Fibroblast of gingiva (primary cell): ENCODE measurements at regions not wholly inside any gene's neighbourhood (a gene's known extent, or its start where the extent isn't known, plus 50 kb on each side); places are given as distances from the start of the nearest gene placed in this dataset.

ENCODE experiments used
- DNase-seq: peaks from one replicate; pipeline ENCODE4 v3.0.0-alpha.2; 2011; ENCODE audit warnings: low read depth

- DNase-seq = peak; percentile 40
Observed at GRCh38 chr10:129078346-129078745, 388.7 kb upstream of the MGMT start.

DNA sequence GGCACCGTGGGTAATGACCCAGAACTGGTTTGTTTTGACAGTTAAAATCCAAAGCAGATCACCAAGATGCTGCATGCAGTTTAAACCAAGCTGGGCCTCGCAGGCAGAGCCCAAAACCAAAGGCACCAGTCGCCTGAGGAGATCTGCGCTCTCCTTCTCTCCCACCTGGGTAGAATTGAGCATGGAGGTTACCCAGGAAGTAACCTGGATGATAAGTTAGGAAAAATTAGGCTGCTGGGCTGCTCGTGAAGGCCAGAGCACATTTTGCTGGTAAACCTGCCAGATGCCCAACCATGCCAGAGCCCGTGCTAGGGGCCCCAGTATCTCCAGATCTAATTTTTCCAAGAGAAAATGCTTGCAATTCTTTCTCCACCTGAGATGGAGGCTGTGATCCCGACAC, 388.3 kb upstream of the MGMT start:
- no peak for DNase-seq

DNA sequence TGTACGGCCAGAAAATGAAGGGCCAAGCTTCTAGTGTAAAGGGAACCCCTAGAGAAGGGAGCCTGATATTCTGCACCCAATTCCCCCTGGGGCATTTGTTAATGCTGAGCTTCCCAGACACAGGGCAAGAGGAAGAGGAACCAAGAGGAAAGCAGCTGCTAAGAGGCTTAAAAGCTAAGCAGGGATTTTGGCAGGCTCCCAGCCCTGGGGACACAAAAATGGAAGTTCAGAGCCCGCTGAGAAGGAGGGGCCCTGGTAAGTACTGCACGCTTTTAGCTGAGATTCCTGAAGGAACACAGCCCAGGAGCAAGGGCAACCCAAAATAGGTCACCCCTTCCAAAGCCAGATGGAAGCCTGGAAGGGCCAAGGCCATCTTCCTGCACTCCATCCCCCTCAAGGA, 387.3 kb upstream of the MGMT start:
- no peak for DNase-seq

DNA sequence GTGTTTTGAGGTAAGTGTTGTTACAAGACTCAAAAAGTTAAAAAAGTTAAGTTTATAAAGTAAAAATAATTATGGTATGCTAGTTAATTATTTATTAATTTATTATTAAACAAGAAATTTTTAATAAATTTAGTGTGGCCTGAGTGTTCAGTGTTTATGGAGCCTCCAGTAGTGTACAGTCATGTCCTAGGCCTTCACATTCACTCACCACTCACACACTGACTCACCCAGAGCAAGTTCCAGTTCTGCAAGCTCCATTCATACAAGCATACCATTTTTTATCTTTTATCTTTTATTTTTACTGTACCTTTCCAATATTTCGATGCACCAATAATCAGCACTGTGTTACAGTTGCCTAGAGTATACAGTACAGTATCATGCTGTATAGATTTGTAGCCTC, 381.2 kb upstream of the MGMT start:
- no peak for DNase-seq

- no peak for DNase-seq
Observed at GRCh38 chr10:129089341-129089740, 377.7 kb upstream of the MGMT start.

DNA sequence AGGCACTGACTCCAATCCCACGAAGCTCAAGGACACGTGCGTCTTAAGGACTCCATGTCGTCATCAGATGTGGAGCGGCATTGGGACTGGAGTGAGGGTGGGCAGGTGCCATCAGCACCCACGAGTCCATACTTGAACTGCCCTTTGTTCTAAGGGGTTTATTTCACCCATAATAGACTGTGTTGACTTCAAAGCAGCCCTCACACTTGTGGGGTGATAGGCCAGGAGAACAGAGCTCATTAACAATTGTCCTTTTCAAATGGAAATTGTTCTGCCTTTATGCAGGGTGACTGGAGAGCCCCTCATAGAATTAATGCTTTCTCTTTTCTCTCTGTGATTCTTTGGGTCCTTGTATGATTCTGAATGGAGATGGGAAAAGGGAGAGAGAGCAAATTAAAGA, 376.9 kb upstream of the MGMT start:
- DNase-seq = no peak

DNA sequence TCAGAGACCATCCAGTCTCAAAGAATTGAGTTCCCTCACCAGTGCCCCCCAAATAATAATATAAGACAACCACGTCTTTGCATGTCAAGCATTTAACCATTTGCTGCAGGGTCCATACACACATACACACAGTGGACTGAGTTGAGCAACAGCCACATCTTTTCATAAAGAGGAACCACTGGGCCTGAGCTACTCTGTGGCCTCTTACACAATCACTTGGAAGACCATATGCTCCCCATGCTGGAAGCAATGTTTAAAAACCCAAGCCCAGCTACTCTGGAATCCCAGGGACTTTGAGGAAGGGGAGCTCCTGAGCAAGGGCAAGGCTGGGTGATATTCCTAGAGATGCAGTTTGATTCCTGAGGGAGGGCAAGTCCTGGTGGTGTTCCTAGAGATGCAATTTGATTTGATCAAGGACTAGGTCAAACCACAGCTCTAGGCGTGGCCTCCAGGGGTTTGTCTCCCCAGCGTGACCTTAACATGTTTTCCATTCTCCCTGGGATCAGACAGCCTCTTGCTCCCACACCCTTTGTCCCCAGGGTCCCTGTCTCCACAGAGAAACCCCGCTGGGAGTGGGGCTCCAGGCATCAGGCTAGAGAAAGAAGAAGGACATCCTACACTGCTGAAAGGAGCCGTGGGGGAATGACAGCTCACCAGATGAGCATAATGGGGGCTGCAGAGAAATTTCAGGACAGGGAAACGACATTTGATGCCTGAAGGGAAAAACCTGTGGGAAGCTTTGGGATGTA, 376.2 kb upstream of the MGMT start:
- DNase-seq = peak; percentile 48

DNA sequence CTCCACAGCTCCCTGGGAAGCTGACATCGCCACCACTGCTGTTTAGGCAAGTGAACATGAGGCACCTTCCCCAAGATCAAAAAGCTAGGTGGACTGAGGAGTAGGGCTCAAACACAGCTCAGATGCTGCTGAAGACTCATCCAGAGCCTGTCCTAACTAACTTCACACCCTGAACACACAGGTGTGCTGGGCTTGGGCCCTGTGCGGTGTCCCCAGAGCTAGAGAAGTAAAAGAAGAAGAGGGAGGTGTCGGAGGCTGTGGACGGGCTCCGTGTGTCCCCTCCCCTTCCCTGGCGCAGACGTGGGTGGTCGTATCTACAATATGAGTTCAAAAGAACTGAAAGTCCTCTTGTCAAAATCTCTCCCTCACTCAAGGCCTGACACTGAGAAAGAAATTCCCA, 373.4 kb upstream of the MGMT start:
- no peak for DNase-seq

DNA sequence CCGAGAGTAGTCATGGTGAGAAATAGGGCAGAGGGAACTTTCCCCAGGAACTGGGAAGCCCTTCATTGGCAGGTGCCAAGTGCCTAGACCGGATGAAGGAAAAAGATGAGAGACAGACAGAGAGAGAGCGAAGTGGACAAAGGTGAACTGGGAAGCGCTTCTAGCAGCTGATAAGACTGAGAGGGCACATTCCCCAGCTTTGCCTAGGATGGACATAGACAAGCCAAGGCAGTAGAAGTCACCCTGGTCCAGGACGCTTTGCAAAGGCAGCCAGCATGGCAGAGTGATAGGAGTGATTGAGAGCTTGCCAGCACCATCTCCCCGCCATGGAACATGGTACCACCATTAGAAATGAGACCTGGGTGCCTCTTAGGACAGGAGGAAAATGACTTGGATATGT, 372.8 kb upstream of the MGMT start:
- DNase-seq = no peak

GRCh38 chr10:129094861-129095260, 372.2 kb upstream of the MGMT start:
- no peak for DNase-seq

GRCh38 chr10:129095680-129096064, 371.4 kb upstream of the MGMT start:
- no peak for DNase-seq

DNA sequence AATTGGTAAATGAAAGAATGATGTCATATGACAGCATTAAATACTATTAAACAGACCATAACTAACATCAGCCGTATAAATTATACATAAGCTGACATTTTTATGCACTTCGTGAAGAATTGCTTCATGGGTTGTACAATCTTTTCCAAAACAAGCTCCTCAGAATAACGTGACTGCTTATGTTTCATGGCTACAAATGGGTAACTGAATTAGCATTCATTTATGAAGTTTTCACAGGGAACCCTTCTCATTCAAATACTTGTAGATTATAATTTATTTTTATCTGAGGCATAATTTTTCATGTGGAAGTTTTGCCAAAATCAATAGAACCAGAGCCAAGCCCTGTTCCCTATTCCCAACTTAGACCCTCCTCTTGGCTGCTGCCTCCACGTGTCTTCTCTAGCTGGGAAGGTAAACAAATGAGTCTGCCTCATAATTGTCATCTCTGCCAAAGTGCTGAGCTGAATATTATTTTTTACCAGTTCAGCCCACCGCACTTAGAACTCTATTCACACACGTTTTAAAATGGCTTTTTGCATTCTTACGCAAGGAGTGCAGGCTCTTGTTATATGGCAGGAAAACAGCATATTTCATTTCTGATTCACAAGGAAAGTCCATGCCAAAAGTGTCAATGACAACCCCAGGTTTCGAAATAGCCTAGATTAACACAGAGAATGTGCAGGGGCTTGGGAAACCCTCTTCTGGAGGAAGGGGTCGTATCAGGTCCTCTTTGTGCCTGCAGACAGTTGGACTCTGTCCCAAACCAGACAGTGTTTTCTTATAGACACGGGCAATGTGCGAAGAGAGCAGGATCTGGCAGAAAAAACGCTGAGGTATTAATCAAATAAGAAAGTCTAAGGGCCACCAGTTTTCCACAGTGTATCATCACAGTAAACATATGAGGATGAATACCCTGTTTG, 370.7 kb upstream of the MGMT start:
- peak; percentile 98 for DNase-seq

DNA sequence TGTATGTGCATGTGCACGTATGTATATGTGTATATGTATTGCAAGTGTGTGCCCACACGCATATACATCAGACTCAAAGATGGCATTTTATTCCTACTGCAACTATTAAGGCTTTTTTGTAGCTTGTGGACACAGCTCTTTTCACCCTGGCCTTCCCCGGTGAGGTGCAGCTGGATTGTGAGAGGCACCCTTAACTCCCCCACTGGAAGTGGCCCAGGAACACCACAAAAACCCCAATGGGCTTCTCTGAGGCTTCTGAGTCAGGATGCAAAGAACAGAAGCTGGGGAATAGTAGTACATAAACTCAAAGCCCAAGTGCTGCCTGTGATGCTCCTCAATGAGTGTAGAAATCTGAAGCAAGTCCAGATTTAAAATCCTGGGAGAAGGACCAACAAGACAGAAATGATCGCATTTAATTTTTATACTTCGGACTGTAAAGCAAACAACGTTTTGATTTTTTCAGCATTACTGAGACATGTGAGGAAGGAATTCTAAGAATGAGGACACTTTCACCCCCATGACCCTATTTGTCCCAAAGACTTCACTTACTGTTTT, 369.2 kb upstream of the MGMT start:
- DNase-seq = peak; percentile 30

DNA sequence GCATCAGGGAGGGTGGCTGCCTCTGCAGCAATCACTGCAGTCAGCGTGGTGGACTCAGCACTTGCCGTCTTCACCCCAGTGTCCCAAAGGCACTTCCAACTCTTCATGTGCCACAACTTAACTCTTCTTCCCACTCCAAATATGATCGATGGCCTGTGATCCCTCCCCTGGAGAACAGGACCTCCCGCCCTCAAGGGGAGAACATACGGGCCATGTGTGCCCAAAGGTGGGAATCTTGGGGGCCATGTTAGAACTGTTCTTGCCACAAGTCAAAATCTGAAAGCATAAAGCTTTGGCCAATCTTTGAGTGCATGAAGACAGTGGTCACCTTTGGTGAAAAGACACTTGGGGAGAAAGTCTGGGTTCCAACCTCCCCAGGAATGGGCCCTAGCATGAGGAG, 368.5 kb upstream of the MGMT start:
- DNase-seq = no peak

DNA sequence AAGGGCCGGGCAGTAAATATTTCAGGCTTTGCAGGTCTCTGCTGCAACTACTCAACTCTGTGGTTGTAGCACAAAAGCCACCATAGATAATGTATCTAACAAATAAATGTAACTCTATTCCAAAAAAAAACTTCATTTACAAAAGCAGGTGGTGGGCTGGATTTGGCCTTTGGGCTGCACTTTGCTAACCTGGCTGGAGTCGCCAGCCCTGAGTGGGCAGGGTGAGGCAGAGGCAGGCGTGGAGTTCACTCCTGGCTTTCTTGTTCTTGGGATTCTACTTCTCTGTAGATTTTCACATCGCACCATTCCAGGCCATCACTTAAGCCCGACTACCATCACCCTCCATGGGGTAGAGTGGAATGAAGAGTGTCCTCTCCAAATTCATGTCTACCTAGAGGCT, 367.6 kb upstream of the MGMT start:
- no peak for DNase-seq

- no peak for DNase-seq
Observed at GRCh38 chr10:129099992-129100391, 367.0 kb upstream of the MGMT start.

DNA sequence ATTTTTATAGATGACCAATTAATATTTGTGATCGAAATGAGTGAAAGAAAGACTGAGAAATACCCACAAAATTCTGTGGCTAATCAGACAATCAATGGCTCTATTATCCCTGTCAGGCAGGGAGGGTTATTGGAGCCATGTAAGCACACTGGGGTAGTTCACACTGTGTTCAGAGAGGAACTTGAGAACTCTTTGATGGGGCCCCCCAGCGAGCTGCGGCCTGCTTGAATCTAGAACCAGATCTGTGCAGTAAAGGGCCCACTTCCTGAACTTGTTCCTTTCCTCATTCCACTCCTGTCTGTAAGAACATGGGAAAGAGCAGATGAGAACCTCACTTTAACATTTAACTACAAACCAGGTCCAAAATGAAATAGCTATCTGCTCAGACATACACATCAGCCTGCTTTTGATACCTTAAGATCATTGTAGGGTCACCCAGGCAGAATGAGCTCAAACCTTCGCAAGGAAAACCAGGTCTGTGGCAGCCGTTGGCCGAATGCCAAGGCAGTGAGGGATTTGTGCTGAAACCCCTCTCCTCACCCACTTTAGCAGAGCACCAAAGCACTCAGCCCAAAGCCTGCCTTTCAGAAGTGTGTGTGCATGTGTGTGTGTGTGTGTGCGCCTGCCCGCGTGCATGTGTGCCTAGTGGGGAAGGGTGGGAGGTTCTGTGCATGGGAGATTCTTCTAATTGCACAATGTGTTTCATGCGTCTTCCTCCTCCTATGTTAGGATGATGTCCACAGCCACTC, 365.6 kb upstream of the MGMT start:
- no peak for DNase-seq

DNA sequence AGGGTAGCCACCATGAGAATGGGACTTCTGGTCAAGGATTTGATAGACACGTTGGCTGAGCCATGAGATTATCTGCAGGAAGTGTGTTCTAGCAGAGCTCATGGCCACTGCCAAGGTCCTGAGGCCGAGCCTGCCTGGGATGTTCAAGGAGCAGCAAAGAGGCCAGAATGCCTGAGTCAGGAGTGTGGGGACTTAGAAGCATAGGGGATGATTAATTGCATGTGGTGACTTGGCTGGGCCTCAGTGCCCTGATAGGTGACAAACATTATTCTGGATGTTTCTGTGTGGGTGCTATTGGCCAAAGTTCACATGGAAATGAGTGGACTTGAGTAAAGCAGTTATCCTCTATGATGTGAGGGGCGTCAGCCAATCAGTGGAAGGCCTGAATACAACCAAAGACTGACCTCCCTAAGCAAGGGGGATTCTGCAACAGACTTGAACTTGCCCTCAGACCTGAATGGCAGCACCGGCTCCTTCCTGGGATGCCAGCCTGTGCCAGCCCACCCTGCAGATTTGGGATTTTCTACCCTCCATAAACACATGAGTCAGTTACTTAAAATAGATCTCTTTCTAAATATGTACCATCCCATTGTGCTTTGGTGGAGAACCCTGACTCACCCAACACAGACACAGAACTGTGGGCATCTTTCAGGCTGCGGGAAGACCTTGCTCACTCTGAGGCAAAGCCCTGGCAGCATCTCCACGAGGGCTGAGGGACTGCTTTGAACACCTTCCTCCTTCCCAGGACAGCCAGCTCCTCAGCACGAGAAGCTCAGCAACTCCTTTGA, 363.9 kb upstream of the MGMT start:
- peak; percentile 77 for DNase-seq

- peak; percentile 56 for DNase-seq
Observed at GRCh38 chr10:129104266-129105045, 362.6 kb upstream of the MGMT start.

GRCh38 chr10:129105266-129105665, 361.8 kb upstream of the MGMT start:
- peak; percentile 82 for DNase-seq

DNA sequence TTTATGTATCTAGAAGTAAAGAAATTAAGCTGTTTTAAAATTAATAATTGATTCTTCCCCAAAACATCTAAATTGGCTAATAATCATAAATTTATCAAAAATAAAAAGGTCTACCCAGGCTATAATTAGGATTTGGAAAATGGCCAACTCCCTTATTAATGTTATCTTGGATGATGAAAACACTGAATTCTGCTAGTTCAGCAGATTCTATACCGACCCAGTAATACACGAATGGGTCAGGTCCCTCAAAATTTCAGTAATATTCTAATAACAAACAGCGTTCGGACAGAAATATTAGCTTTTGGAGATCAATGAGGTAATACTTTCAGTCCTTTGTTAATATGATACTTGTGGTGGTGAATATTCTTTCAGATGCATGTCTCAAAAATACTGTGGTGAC, 360.7 kb upstream of the MGMT start:
- DNase-seq = no peak
